Nucleus accumbens (tissue), 56 donors: ENCODE measurements at regions not wholly inside any gene's neighbourhood (a gene's known extent, or its start where the extent isn't known, plus 50 kb on each side); places are given as distances from the start of the nearest gene placed in this dataset.

Source experiments
- DNase-seq, 56 donors: peaks; one replicate each; lab custom pipeline; 2025; lab: John Stamatoyannopoulos, UW

- no peak for DNase-seq
These were observed 121.8 kb downstream of the SPCS3 start for GRCh38 chr4:176441594-176441993.

GRCh38 chr4:176443117-176443516 is 123.4 kb downstream of the SPCS3 start:
- DNase-seq, result no peak

GRCh38 chr4:176443646-176444409 is 124.1 kb downstream of the SPCS3 start:
- DNase-seq, result no peak

GRCh38 chr4:176444741-176445140 is 125.0 kb downstream of the SPCS3 start:
- DNase-seq, result no peak

GRCh38 chr4:176448761-176449160 is 129.0 kb downstream of the SPCS3 start:
- no peak for DNase-seq

GRCh38 chr4:176451443-176451842 is 131.7 kb downstream of the SPCS3 start:
- peak in 48 of 56 donors; percentile 2 to 78 (median 40) for DNase-seq

- no peak for DNase-seq
These were observed 133.3 kb downstream of the SPCS3 start for GRCh38 chr4:176453079-176453478.

- DNase-seq, result no peak
These were observed 133.9 kb downstream of the SPCS3 start for GRCh38 chr4:176453658-176454057.

- no peak for DNase-seq
These were observed 145.0 kb downstream of the SPCS3 start for GRCh38 chr4:176464748-176465147.

GRCh38 chr4:176467001-176467400 is 147.2 kb downstream of the SPCS3 start:
- DNase-seq, result no peak

- DNase-seq, result no peak
These were observed 149.8 kb downstream of the SPCS3 start for GRCh38 chr4:176469546-176469945.

- DNase-seq, result no peak
These were observed 150.9 kb downstream of the SPCS3 start for GRCh38 chr4:176470671-176471070.

GRCh38 chr4:176475067-176475466 is 155.3 kb downstream of the SPCS3 start:
- DNase-seq, result no peak

- DNase-seq, result no peak
These were observed 158.3 kb downstream of the SPCS3 start for GRCh38 chr4:176478076-176478475.

- no peak for DNase-seq
These were observed 160.0 kb downstream of the SPCS3 start for GRCh38 chr4:176479767-176480166.

GRCh38 chr4:176482972-176483371 is 163.2 kb downstream of the SPCS3 start:
- DNase-seq, result no peak

- no peak for DNase-seq
These were observed 164.7 kb downstream of the SPCS3 start for GRCh38 chr4:176484301-176484984.

- DNase-seq, result no peak
These were observed 169.2 kb downstream of the SPCS3 start for GRCh38 chr4:176489001-176489400.

GRCh38 chr4:176492646-176493302 is 173.0 kb downstream of the SPCS3 start:
- no peak for DNase-seq

GRCh38 chr4:176498617-176499256 is 179.0 kb downstream of the SPCS3 start:
- DNase-seq, result no peak

GRCh38 chr4:176499518-176499917 is 179.8 kb downstream of the SPCS3 start:
- DNase-seq, result no peak
